ENCODE measurements at regions not wholly inside any gene's neighbourhood (a gene's known extent, or its start where the extent isn't known, plus 50 kb on each side); places are given as distances from the start of the nearest gene placed in this dataset.
"Not testable (repeated sequence)": the region's sequence is repeated elsewhere in the genome, so short reads cannot be mapped to it uniquely, and the experiment has no call there.

GRCh38 chr3:22779737-22780136 lies 423.4 kb upstream of the UBE2E2 start:
- no peak for DNase-seq (ENCODE audit: low read depth, low spot score)
- no peaks in the 10 kb centered on the region for H3K4me1 ChIP-seq (ENCODE audit: control insufficient read depth, insufficient read depth, low read length)
- no CpG with 5 or more reads among the region's 2 CpGs for WGBS (ENCODE audit: insufficient coverage, insufficient read length)

DNA sequence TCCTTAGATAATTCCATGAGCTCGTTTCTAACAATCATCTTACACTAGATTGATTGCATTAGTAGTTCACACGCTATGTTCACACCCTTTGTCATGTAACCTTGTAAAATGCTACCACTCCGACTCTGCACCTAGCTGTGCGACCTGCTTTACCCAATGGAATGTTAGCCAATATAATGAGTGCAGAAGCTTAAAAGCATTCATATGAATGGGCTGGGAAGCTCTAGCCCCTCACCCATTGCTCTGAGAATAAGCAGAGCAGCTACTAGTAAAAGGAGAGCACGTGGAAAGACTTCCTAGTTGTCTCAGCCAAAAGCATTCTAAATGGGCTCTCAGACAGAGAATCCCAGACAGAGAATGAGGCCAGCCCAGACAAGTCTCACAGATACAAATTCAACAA lies 410.6 kb upstream of the UBE2E2 start:
- H3K9me3 ChIP-seq (ENCODE audit: control insufficient read depth, insufficient read depth, low read length): no peaks in the 10 kb centered on the region
- no peak overlapping the region for H3K27ac ChIP-seq (ENCODE audit: low read length)
- DNase-seq (ENCODE audit: low read depth, low spot score): no peak
- WGBS (ENCODE audit: insufficient coverage, insufficient read length): no CpG with 5 or more reads among the region's 5 CpGs
- no peak overlapping the region for H3K4me3 ChIP-seq (ENCODE audit: low read length)
- no peaks in the 10 kb centered on the region for H3K36me3 ChIP-seq (ENCODE audit: control insufficient read depth, insufficient read depth, low read length)
- H3K27me3 ChIP-seq (ENCODE audit: control insufficient read depth, insufficient read depth, low read length): no peaks in the 10 kb centered on the region
- no peaks in the 10 kb centered on the region for H3K4me1 ChIP-seq (ENCODE audit: control insufficient read depth, insufficient read depth, low read length)

More at GRCh38 chr3:22779737-22780136, 423.4 kb upstream of the UBE2E2 start:
- H3K4me3 ChIP-seq (ENCODE audit: low read length): no peak overlapping the region
- no peak overlapping the region for H3K27ac ChIP-seq (ENCODE audit: low read length)
- H3K27me3 ChIP-seq (ENCODE audit: control insufficient read depth, insufficient read depth, low read length): no peaks in the 10 kb centered on the region
- no peaks in the 10 kb centered on the region for H3K36me3 ChIP-seq (ENCODE audit: control insufficient read depth, insufficient read depth, low read length)
- H3K9me3 ChIP-seq (ENCODE audit: control insufficient read depth, insufficient read depth, low read length): no peaks in the 10 kb centered on the region

DNA sequence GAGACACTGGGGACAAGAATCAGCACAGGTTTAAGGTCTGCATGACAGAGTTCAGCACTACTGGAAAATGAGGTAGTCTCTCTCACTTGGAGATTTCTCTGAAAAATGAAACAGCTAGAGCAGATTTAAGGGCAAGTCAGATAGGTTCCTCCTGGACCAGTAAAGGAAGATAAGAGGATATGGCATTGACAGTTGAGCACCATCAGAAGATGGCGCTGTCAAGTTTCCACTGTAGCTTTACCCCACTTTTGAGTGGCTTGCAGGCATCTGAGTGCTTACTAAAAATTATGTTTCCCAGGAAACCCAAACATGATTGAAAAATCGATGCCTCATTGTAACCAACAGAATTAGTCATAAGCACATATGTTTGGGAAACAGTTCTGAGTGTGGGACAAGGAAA lies 407.2 kb upstream of the UBE2E2 start:
- no peaks in the 10 kb centered on the region for H3K4me1 ChIP-seq (ENCODE audit: control insufficient read depth, insufficient read depth, low read length)
- H3K36me3 ChIP-seq (ENCODE audit: control insufficient read depth, insufficient read depth, low read length): no peaks in the 10 kb centered on the region
- no peak overlapping the region for H3K27ac ChIP-seq (ENCODE audit: low read length)
- no peak for DNase-seq (ENCODE audit: low read depth, low spot score)
- no peak overlapping the region for H3K4me3 ChIP-seq (ENCODE audit: low read length)
- WGBS (ENCODE audit: insufficient coverage, insufficient read length): no CpG with 5 or more reads among the region's 2 CpGs
- H3K9me3 ChIP-seq (ENCODE audit: control insufficient read depth, insufficient read depth, low read length): no peaks in the 10 kb centered on the region
- H3K27me3 ChIP-seq (ENCODE audit: control insufficient read depth, insufficient read depth, low read length): no peaks in the 10 kb centered on the region

DNA sequence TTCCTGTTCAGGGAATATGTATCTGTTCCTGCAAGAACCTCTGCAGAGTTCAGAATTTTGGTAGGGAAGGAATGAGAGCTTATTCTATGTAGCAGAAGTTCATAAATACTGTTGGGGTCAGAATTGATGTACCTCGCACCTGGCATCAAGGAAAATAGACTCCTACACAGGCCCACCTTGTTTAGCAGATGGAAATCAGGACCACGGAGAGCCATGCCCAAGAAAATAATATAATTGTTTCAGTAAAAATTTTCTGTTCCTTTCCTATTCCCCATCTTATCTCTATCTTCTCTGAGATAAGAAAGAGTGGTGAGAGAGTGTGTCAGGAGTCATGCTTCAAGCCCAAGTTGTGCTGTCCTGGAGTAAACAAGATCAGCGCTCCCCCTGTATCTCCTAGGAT lies 404.7 kb upstream of the UBE2E2 start:
- H3K36me3 ChIP-seq (ENCODE audit: control insufficient read depth, insufficient read depth, low read length): no peaks in the 10 kb centered on the region
- DNase-seq (ENCODE audit: low read depth, low spot score): no peak
- no CpG with 5 or more reads among the region's 3 CpGs for WGBS (ENCODE audit: insufficient coverage, insufficient read length)
- H3K27ac ChIP-seq (ENCODE audit: low read length): no peak overlapping the region
- H3K4me3 ChIP-seq (ENCODE audit: low read length): no peak overlapping the region
- no peaks in the 10 kb centered on the region for H3K27me3 ChIP-seq (ENCODE audit: control insufficient read depth, insufficient read depth, low read length)
- H3K9me3 ChIP-seq (ENCODE audit: control insufficient read depth, insufficient read depth, low read length): no peaks in the 10 kb centered on the region
- no peaks in the 10 kb centered on the region for H3K4me1 ChIP-seq (ENCODE audit: control insufficient read depth, insufficient read depth, low read length)

DNA sequence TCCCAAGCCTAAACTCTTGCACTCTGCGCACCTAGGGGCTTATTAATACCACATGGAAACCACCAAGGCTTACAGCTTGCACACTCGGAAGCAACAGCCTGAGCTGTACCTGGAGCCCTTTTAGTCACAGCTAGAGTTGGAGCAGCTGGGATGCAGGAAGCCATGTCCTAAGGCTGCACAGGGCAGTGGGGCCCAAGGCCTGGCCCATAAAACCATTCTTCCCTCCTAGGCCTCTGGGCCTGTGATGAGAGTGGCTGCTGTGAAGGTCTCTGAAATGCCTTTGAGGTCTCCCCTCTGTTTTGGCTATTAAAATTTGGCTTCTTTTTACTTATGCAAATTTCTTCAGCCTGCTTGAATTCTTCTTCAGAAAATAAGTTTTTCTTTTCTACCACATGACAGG lies 383.9 kb upstream of the UBE2E2 start:
- no peak for DNase-seq (ENCODE audit: low read depth, low spot score)
- Histone ChIP-seq H3K27ac (ENCODE audit: low read length) (no peak overlapping the region), H3K4me1 (ENCODE audit: control insufficient read depth, insufficient read depth, low read length) (no peaks in the 10 kb centered on the region), H3K27me3 (ENCODE audit: control insufficient read depth, insufficient read depth, low read length) (no peaks in the 10 kb centered on the region), H3K36me3 (ENCODE audit: control insufficient read depth, insufficient read depth, low read length) (no peaks in the 10 kb centered on the region), H3K4me3 (ENCODE audit: low read length) (no peak overlapping the region), H3K9me3 (ENCODE audit: control insufficient read depth, insufficient read depth, low read length) (no peaks in the 10 kb centered on the region)
- no CpG with 5 or more reads among the region's 2 CpGs for WGBS (ENCODE audit: insufficient coverage, insufficient read length)

GRCh38 chr3:22835041-22835440 lies 368.1 kb upstream of the UBE2E2 start:
- Histone ChIP-seq H3K27me3 (ENCODE audit: control insufficient read depth, insufficient read depth, low read length) (no peaks in the 10 kb centered on the region), H3K27ac (ENCODE audit: low read length) (no peak overlapping the region), H3K9me3 (ENCODE audit: control insufficient read depth, insufficient read depth, low read length) (no peaks in the 10 kb centered on the region), H3K36me3 (ENCODE audit: control insufficient read depth, insufficient read depth, low read length) (no peaks in the 10 kb centered on the region), H3K4me3 (ENCODE audit: low read length) (no peak overlapping the region), H3K4me1 (ENCODE audit: control insufficient read depth, insufficient read depth, low read length) (no peaks in the 10 kb centered on the region)
- DNase-seq (ENCODE audit: low read depth, low spot score): no peak
- WGBS (ENCODE audit: insufficient coverage, insufficient read length): no CpG with 5 or more reads among the region's 2 CpGs

DNA sequence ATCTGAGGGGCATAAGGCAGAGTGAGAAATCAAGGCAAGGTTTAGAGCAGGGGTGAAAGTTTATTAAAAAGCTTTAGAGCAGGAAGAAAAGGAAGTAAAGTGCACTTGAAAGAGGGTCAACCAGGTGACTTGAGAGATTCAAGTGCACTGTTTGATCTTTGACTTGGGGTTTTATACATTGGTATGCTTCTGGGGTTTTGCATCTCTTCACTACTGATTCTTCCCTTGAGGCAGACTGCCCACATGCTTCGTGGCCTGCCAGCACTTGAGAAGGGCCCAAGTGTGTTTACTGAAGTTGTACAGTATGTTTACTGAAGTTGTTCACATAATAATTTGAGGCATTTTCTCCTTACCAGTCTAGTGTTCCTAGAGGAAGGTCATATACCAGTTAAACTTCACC lies 367.0 kb upstream of the UBE2E2 start:
- no CpG with 5 or more reads among the region's 1 CpG for WGBS (ENCODE audit: insufficient coverage, insufficient read length)
- H3K4me3 ChIP-seq (ENCODE audit: low read length): no peak overlapping the region
- H3K9me3 ChIP-seq (ENCODE audit: control insufficient read depth, insufficient read depth, low read length): no peaks in the 10 kb centered on the region
- no peak overlapping the region for H3K27ac ChIP-seq (ENCODE audit: low read length)
- DNase-seq (ENCODE audit: low read depth, low spot score): no peak
- H3K36me3 ChIP-seq (ENCODE audit: control insufficient read depth, insufficient read depth, low read length): no peaks in the 10 kb centered on the region
- no peaks in the 10 kb centered on the region for H3K27me3 ChIP-seq (ENCODE audit: control insufficient read depth, insufficient read depth, low read length)
- H3K4me1 ChIP-seq (ENCODE audit: control insufficient read depth, insufficient read depth, low read length): no peaks in the 10 kb centered on the region

DNA sequence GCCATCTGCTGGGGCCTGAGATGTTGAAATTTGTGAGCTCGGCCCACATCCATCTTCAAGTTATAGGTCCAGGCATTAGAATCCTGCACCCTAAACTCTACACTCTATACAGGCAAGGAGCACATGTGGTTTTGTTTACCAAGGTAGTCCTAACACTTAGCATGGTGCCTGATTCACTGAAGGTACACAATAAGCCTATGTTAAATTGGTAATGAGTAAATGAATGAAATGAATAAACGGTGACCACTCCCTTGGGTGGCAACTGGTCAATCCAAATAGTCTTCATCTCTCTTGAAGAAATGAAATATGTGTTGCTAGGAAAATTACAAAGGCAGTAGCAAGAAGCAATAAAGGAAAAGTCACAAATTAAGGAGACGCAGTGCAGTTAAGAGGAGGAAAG lies 359.3 kb upstream of the UBE2E2 start:
- DNase-seq (ENCODE audit: low read depth, low spot score): no peak
- H3K9me3 ChIP-seq (ENCODE audit: control insufficient read depth, insufficient read depth, low read length): no peaks in the 10 kb centered on the region
- no peak overlapping the region for H3K4me3 ChIP-seq (ENCODE audit: low read length)
- no peaks in the 10 kb centered on the region for H3K27me3 ChIP-seq (ENCODE audit: control insufficient read depth, insufficient read depth, low read length)
- H3K27ac ChIP-seq (ENCODE audit: low read length): no peak overlapping the region
- WGBS (ENCODE audit: insufficient coverage, insufficient read length): no CpG with 5 or more reads among the region's 3 CpGs
- no peaks in the 10 kb centered on the region for H3K4me1 ChIP-seq (ENCODE audit: control insufficient read depth, insufficient read depth, low read length)
- H3K36me3 ChIP-seq (ENCODE audit: control insufficient read depth, insufficient read depth, low read length): no peaks in the 10 kb centered on the region

DNA sequence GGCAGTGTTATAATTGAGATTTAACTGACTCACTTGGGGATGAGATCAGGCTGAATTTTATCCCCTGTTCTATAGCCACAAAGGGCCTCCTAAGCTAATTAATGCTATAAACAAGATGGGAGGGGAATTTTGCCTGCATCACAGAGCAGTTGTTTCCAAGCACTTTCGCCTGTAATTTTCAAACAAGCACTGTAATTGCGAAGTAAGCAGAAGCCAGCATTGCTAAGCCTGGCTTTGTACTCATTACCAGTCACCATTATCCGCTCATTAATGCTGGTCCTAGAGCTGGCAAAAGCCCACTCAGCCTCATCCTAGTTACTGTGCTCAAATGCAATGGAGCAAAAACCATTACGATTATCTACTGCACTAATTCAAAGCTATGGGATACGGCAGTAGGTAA lies 356.6 kb upstream of the UBE2E2 start:
- Histone ChIP-seq H3K36me3 (ENCODE audit: control insufficient read depth, insufficient read depth, low read length) (no peaks in the 10 kb centered on the region), H3K4me3 (ENCODE audit: low read length) (no peak overlapping the region), H3K27ac (ENCODE audit: low read length) (no peak overlapping the region), H3K27me3 (ENCODE audit: control insufficient read depth, insufficient read depth, low read length) (no peaks in the 10 kb centered on the region), H3K9me3 (ENCODE audit: control insufficient read depth, insufficient read depth, low read length) (no peaks in the 10 kb centered on the region), H3K4me1 (ENCODE audit: control insufficient read depth, insufficient read depth, low read length) (no peaks in the 10 kb centered on the region)
- WGBS (ENCODE audit: insufficient coverage, insufficient read length): no CpG with 5 or more reads among the region's 5 CpGs
- no peak for DNase-seq (ENCODE audit: low read depth, low spot score)

GRCh38 chr3:22849583-22849982 lies 353.5 kb upstream of the UBE2E2 start:
- not testable (repeated sequence) for H3K27me3 ChIP-seq (ENCODE audit: control insufficient read depth, insufficient read depth, low read length); H3K9me3 ChIP-seq (ENCODE audit: control insufficient read depth, insufficient read depth, low read length); H3K4me1 ChIP-seq (ENCODE audit: control insufficient read depth, insufficient read depth, low read length); H3K4me3 ChIP-seq (ENCODE audit: low read length); H3K27ac ChIP-seq (ENCODE audit: low read length); H3K36me3 ChIP-seq (ENCODE audit: control insufficient read depth, insufficient read depth, low read length); DNase-seq (ENCODE audit: low read depth, low spot score)
- WGBS (ENCODE audit: insufficient coverage, insufficient read length): no CpG with 5 or more reads among the region's 6 CpGs

GRCh38 chr3:22856811-22857210 lies 346.3 kb upstream of the UBE2E2 start:
- Histone ChIP-seq H3K4me3 (ENCODE audit: low read length) (no peak overlapping the region), H3K27ac (ENCODE audit: low read length) (no peak overlapping the region), H3K27me3 (ENCODE audit: control insufficient read depth, insufficient read depth, low read length) (no peaks in the 10 kb centered on the region), H3K9me3 (ENCODE audit: control insufficient read depth, insufficient read depth, low read length) (no peaks in the 10 kb centered on the region), H3K4me1 (ENCODE audit: control insufficient read depth, insufficient read depth, low read length) (no peaks in the 10 kb centered on the region), H3K36me3 (ENCODE audit: control insufficient read depth, insufficient read depth, low read length) (no peaks in the 10 kb centered on the region)
- no peak for DNase-seq (ENCODE audit: low read depth, low spot score)
- WGBS (ENCODE audit: insufficient coverage, insufficient read length): no CpG with 5 or more reads among the region's 3 CpGs
